NCI-H510A treated with DMSO at 0.1 percent for 48 hours (cell line): ENCODE measurements at regions not wholly inside any gene's neighbourhood (a gene's known extent, or its start where the extent isn't known, plus 50 kb on each side); places are given as distances from the start of the nearest gene placed in this dataset.

Experiments used
- DNase-seq: peaks from one replicate; lab custom pipeline; 2025; lab: John Stamatoyannopoulos, UW

DNA sequence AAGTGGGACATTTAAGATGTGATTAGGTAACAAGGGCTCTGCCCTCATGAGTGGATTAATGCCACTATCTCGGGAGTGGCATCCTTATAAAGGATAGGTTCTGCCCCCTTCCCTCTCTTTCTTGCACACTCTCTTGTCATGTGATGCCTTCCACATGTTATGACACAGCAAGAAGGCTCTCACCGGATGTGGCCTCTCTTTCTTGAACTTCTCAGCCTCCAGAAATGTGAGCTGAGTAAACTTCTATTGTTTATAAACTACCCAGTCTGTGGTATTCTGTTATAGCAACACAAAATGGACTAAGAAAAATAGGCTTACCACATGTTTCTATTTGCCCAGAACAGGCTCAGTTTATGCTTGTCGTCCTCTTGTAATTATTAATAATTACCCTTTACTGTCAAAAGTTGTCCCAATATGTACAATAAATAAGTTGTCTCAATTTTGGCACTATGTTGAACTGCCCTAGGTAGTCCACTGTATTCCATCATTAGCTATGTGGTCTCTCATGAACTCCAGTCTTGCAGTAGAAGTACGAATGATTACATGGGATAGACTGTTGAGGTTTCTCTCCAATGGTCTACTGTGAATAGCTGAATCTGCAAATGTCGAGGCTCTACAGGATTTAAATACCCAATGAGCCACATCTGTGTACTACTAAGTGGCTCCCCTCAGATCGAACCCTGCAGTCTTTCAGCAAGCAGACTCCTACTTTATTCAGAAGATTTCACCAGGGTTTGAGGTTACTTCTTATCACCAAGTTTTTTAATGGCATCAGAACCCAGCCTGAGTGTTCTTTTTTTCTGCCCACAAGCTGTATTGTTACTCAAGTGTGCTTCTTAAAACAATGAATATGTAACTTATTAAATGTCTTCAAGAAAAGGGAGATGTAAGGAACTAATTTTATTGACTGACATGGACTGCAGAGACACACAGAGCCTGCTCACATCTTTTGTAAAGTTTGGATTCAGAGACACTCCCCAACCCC is 102.0 kb upstream of the LEF1 start:
- no peak for DNase-seq

DNA sequence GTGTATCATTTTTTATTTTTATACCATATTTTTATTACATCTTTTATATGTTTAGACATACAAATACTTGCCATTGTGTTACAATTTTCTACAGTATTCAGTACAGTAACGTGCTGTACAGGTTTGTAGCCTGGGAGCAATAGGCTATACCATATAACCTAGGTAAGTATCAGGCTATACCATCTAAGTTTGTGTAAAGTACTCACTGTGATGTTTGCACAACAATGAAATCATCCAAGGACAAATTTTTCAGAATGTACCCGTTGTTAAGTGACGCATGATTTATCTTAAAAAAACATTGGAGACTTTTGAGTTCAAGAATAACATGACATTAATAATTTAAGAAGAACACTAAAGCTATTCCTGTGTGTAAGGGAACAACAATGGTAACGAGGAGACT is 96.0 kb upstream of the LEF1 start:
- no peak for DNase-seq

- DNase-seq: no peak
Measured at GRCh38 chr4:108263057-108263456, 94.3 kb upstream of the LEF1 start.

DNA sequence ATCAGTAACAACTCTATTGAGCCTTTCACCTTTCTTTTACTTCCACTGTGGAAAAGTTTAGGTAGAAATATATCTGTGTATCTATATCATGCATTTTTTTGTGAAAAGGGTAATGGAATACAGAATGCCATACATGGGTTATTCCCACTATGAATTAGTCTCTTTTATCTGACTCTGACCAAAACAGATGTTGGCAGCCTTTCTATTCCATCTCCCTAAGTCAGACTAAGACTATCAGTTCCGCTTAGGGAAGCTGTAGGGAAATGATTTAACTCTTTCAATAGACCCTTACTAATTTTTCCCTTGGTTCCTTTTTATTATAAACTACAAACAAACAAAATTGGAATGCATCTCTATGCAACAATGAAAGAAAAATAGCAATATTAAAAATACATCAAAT is 92.3 kb upstream of the LEF1 start:
- no peak for DNase-seq

DNA sequence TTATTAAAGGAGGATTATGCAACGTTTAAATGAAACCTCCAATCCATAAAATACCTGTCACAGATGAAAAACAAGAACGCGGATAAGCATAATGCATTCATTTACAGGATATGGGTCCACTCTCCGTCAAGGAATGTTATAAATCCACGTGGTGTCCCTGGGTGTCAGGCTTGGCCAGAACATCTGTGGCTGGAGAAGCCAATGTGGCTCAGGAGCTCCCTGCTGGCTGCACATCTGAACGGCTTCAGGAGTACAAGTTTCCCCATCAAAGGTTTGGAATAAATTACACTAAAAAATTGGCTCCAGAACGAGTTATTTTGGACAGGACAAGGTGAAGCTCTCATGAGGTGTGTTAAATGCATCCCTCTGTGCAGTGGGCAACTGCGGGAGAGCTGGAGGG is 87.8 kb upstream of the LEF1 start:
- DNase-seq: no peak

DNA sequence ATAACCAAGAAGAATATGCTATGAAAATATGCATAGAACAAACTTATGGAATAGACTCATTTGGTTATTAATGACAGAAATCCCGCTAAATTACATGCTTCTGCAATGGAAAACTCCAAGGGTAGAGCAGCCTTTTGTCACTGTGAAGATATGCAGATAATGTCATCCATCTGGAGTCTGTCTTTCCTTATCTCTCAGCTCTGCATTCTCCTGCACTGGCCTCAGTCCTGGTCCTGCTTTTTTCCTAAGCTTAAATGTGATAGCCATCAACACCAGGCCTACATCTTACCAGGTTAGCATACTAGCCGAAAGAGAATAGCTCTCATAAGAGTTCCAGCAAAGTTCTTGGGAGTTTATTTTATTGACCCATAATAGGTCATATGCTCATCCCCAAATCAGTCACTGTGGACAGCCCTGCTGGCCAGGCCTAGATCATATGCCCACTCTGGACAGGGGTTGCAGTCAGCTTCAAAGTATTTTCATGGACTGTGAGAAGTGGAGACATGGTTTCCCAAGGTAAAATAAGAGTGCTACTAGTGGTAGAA is 86.5 kb upstream of the LEF1 start:
- no peak for DNase-seq

- DNase-seq: no peak
Measured at GRCh38 chr4:108249397-108249796, 80.7 kb upstream of the LEF1 start.

GRCh38 chr4:108247387-108248049 is 78.8 kb upstream of the LEF1 start:
- peak; percentile 93 for DNase-seq

GRCh38 chr4:108244606-108245005 is 75.9 kb upstream of the LEF1 start:
- DNase-seq: peak; percentile 48

DNA sequence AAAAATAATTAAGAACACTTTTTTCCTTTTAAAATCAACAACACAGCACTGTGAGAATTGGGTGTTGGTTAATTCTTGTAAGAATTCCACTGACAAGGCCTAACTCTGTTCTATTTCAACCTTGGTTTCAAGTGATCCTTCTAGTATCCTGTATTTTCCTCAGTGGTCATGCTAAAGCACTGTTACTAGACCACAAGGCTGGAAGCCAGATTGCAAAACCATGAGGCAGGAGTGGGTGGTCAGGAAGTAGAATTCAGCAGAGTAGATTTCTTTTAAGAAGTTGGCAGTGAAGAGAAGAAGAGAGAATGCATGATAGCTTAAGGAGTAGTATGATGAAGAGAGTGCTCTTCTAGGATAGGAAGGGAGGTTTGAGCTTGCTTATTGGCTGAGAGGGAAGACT is 71.6 kb upstream of the LEF1 start:
- no peak for DNase-seq

DNA sequence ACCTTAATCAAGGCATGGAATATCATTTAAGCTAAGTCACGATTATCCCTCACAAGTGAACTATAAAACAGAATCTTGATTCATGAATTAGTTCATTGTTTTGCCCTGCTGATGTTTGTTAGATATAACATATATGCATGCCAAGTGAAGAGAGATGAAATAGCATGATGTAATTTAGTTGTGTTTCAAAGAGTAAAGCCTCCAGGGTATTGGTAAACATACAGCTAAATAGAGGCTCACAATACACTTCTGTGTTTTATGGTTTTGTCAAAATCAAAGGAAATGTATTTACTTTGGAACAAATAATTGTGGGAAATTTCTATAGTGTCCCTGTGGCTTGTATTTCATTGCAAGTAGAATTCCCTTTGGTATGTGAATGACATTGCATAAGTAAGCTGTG is 69.0 kb upstream of the LEF1 start:
- no peak for DNase-seq

- no peak for DNase-seq
Measured at GRCh38 chr4:108236264-108236663, 67.5 kb upstream of the LEF1 start.

DNA sequence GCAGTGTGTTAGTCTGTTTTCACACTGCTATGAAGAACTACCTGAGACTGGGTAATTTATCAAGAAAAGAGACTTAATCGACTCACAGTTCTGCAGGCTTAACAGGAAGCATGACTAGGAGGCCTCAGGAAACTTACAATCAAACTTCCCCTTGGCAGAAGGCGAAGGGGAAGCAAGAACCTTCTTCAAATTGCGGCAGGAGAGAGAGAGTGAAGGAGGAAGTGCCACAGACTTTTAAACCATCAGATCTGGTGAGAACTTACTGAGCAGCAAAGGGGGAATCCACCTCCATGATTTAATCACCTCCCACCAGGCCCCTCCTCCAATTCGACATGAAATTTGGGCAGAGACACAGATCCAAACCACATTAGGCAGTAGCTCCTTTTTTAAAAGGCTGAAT is 59.2 kb upstream of the LEF1 start:
- DNase-seq: no peak

DNA sequence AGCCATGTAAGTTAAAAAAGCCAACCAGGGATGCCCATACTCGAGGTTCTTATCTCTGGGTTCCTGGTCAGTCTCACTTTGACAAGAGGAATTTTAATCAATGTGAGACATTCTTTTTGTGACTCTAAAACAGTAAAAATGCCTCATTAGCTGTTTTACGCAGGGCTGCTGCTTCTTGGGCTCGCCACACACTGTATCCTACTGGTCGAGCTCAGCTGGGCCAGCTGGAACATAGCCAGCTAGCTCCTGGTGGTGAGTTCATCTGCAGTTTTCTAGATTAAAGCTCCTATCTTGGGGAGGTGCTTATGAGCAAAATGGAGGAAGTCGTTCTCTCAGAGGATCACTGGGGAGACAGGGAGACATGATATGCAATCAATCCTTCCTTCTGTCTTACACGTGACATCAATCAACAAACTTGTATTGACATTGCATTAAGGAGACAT is 55.9 kb upstream of the LEF1 start:
- DNase-seq: peak; percentile 7

- no peak for DNase-seq
Measured at GRCh38 chr4:108223313-108223712, 54.6 kb upstream of the LEF1 start.

DNA sequence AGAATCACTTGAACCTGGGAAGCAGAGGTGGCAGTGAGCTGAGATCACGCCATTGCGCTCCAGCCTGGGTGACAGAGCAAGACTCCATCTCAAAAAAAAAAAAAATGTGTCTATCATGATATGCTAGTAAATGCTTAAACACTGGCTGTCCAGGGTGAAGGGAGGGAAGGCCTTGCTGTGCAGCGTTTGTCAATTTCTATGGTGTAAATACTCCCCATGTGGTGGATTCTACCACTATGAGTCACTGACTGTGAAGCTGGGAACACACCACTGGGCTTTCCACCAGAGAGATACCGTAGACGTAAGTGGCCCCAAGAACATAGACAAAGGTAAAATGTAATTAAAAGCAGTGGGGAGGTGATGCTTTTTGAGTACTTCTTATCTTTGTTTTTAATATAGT is 51.3 kb upstream of the LEF1 start:
- no peak for DNase-seq
